ENCODE measurements at regions not wholly inside any gene's neighbourhood (a gene's known extent, or its start where the extent isn't known, plus 50 kb on each side); places are given as distances from the start of the nearest gene placed in this dataset.

- WGBS: 68% methylated on average over 2 of the region's 2 CpGs
- intact Hi-C loops (cut with DNase I): no loop called here
- Histone ChIP-seq H3K4me3 (no peak overlapping the region), H3K4me1 (replicated peaks) (no peaks in the 10 kb centered on the region), H3K27ac (no peak overlapping the region), H3K27me3 (replicated peaks; ENCODE audit: insufficient read depth) (no peaks in the 10 kb centered on the region), H3K36me3 (no peaks in the 10 kb centered on the region), H3K9me3 (no peaks in the 10 kb centered on the region)
- no peak for DNase-seq (ENCODE audit: low spot score)
- TF ChIP-seq CTCF (IDR thresholded peaks at IDR 0.05): no peak
- TF ChIP-seq POLR2AphosphoS5 (IDR thresholded peaks at IDR 0.05): no peak
- TF ChIP-seq POLR2A (IDR thresholded peaks at IDR 0.05): no peak
Measured at GRCh38 chr5:23072179-23072578, 219.0 kb upstream of the CDH12 start.

GRCh38 chr5:23071682-23072081 lies 218.5 kb upstream of the CDH12 start:
- 83% methylated on average over 3 of the region's 3 CpGs for WGBS
- H3K27ac ChIP-seq: no peak overlapping the region
- no peak overlapping the region for H3K4me3 ChIP-seq
- TF ChIP-seq CTCF (IDR thresholded peaks at IDR 0.05) (no peak), POLR2A (IDR thresholded peaks at IDR 0.05) (no peak), POLR2AphosphoS5 (IDR thresholded peaks at IDR 0.05) (no peak)
- DNase-seq (ENCODE audit: low spot score): no peak
- intact Hi-C loops (cut with DNase I): no loop called here
- no peaks in the 10 kb centered on the region for H3K4me1 ChIP-seq (replicated peaks)
- H3K9me3 ChIP-seq: no peaks in the 10 kb centered on the region
- H3K36me3 ChIP-seq: no peaks in the 10 kb centered on the region
- H3K27me3 ChIP-seq (replicated peaks; ENCODE audit: insufficient read depth): no peaks in the 10 kb centered on the region

GRCh38 chr5:23064710-23065109 lies 211.6 kb upstream of the CDH12 start:
- no peaks in the 10 kb centered on the region for H3K9me3 ChIP-seq
- TF ChIP-seq POLR2A (IDR thresholded peaks at IDR 0.05) (no peak), POLR2AphosphoS5 (IDR thresholded peaks at IDR 0.05) (no peak), CTCF (IDR thresholded peaks at IDR 0.05) (no peak)
- 82% methylated on average over 3 of the region's 3 CpGs for WGBS
- DNase-seq (ENCODE audit: low spot score): no peak
- no peaks in the 10 kb centered on the region for H3K4me1 ChIP-seq (replicated peaks)
- no peak overlapping the region for H3K27ac ChIP-seq
- H3K27me3 ChIP-seq (replicated peaks; ENCODE audit: insufficient read depth): no peaks in the 10 kb centered on the region
- intact Hi-C loops (cut with DNase I): no loop called here
- H3K36me3 ChIP-seq: no peaks in the 10 kb centered on the region
- no peak overlapping the region for H3K4me3 ChIP-seq

- intact Hi-C loops (cut with DNase I): no loop called here
- no peaks in the 10 kb centered on the region for H3K4me1 ChIP-seq (replicated peaks)
- H3K36me3 ChIP-seq: no peaks in the 10 kb centered on the region
- H3K27me3 ChIP-seq (replicated peaks; ENCODE audit: insufficient read depth): no peaks in the 10 kb centered on the region
- 24% methylated on average over 1 of the region's 1 CpG for WGBS
- TF ChIP-seq POLR2A (IDR thresholded peaks at IDR 0.05): no peak
- TF ChIP-seq POLR2AphosphoS5 (IDR thresholded peaks at IDR 0.05): no peak
- no peak for TF ChIP-seq CTCF (IDR thresholded peaks at IDR 0.05)
- H3K27ac ChIP-seq: no peak overlapping the region
- no peak overlapping the region for H3K4me3 ChIP-seq
- no peaks in the 10 kb centered on the region for H3K9me3 ChIP-seq
- no peak for DNase-seq (ENCODE audit: low spot score)
Measured at GRCh38 chr5:23053846-23054245, 200.7 kb upstream of the CDH12 start.

GRCh38 chr5:23042226-23042625 lies 189.1 kb upstream of the CDH12 start:
- H3K4me1 ChIP-seq (replicated peaks): no peaks in the 10 kb centered on the region
- no peak overlapping the region for H3K27ac ChIP-seq
- no peak for TF ChIP-seq CTCF (IDR thresholded peaks at IDR 0.05)
- intact Hi-C loops (cut with DNase I): no loop called here
- H3K36me3 ChIP-seq: no peaks in the 10 kb centered on the region
- H3K27me3 ChIP-seq (replicated peaks; ENCODE audit: insufficient read depth): no peaks in the 10 kb centered on the region
- H3K4me3 ChIP-seq: no peak overlapping the region
- no peaks in the 10 kb centered on the region for H3K9me3 ChIP-seq
- DNase-seq (ENCODE audit: low spot score): no peak
- 40% methylated on average over 3 of the region's 3 CpGs for WGBS

All from prostate gland (tissue), 2 donors.